Stimulated activated CD4-positive, alpha-beta T cell treated with anti-CD3 and anti-CD28 coated beads, Interleukin-1b, Interleukin-23, amount 100 ng/mL, for 4 hours (primary cell): ENCODE measurements at regions not wholly inside any gene's neighbourhood (a gene's known extent, or its start where the extent isn't known, plus 50 kb on each side); places are given as distances from the start of the nearest gene placed in this dataset.
"Not testable (repeated sequence)": the region's sequence is repeated elsewhere in the genome, so short reads cannot be mapped to it uniquely, and the experiment has no call there.

Experiments used
- DNase-seq, 2 donors: peaks; one replicate each; pipeline ENCODE4 v3.0.0-alpha.2; 2020; ENCODE audit warnings: low read depth in 2 of 2

GRCh38 chrY:17827155-17827554 lies 52.9 kb downstream of the CDY2B start:
- DNase-seq = not testable (repeated sequence)

- DNase-seq = not testable (repeated sequence)
Observed at GRCh38 chrY:17819700-17820099, 60.3 kb downstream of the CDY2B start.

- DNase-seq = not testable (repeated sequence)
Observed at GRCh38 chrY:17819025-17819646, 60.9 kb downstream of the CDY2B start.

- DNase-seq = not testable (repeated sequence)
Observed at GRCh38 chrY:17817076-17818068, 62.6 kb downstream of the CDY2B start.

- not testable (repeated sequence) for DNase-seq
Observed at GRCh38 chrY:17812664-17813063, 67.4 kb downstream of the CDY2B start.

- DNase-seq = not testable (repeated sequence)
Observed at GRCh38 chrY:17799915-17800314, 80.1 kb downstream of the CDY2B start.

- not testable (repeated sequence) for DNase-seq
Observed at GRCh38 chrY:17787214-17787613, 92.8 kb downstream of the CDY2B start.

GRCh38 chrY:17766000-17766699 lies 113.9 kb downstream of the CDY2B start:
- not testable (repeated sequence) for DNase-seq

- DNase-seq = not testable (repeated sequence)
Observed at GRCh38 chrY:17759213-17759612, 120.8 kb downstream of the CDY2B start.

- not testable (repeated sequence) for DNase-seq
Observed at GRCh38 chrY:17752887-17753497, 127.0 kb downstream of the CDY2B start.

- DNase-seq = not testable (repeated sequence)
Observed at GRCh38 chrY:17739852-17740251, 140.2 kb downstream of the CDY2B start.

GRCh38 chrY:17729474-17729873 lies 150.5 kb downstream of the CDY2B start:
- not testable (repeated sequence) for DNase-seq

GRCh38 chrY:17716329-17717043 lies 163.5 kb downstream of the CDY2B start:
- not testable (repeated sequence) for DNase-seq

GRCh38 chrY:17668037-17668436 lies 212.0 kb downstream of the CDY2B start:
- not testable (repeated sequence) for DNase-seq

GRCh38 chrY:17643052-17643451 lies 237.0 kb downstream of the CDY2B start:
- not testable (repeated sequence) for DNase-seq

- DNase-seq = not testable (repeated sequence)
Observed at GRCh38 chrY:17634484-17634883, 245.5 kb downstream of the CDY2B start.

GRCh38 chrY:17611256-17611655 lies 268.8 kb downstream of the CDY2B start:
- DNase-seq = not testable (repeated sequence)

- DNase-seq = not testable (repeated sequence)
Observed at GRCh38 chrY:17610649-17611048, 269.4 kb downstream of the CDY2B start.

GRCh38 chrY:17607150-17607549 lies 272.9 kb downstream of the CDY2B start:
- DNase-seq = not testable (repeated sequence)

- not testable (repeated sequence) for DNase-seq
Observed at GRCh38 chrY:17599263-17599662, 280.8 kb downstream of the CDY2B start.

GRCh38 chrY:17593748-17594147 lies 286.3 kb downstream of the CDY2B start:
- not testable (repeated sequence) for DNase-seq
